NCI-H2227 treated with DMSO at 0.1 percent for 48 hours (cell line): ENCODE measurements at regions not wholly inside any gene's neighbourhood (a gene's known extent, or its start where the extent isn't known, plus 50 kb on each side); places are given as distances from the start of the nearest gene placed in this dataset.

Source experiments
- DNase-seq: peaks from one replicate; lab custom pipeline; 2025; lab: John Stamatoyannopoulos, UW

DNA sequence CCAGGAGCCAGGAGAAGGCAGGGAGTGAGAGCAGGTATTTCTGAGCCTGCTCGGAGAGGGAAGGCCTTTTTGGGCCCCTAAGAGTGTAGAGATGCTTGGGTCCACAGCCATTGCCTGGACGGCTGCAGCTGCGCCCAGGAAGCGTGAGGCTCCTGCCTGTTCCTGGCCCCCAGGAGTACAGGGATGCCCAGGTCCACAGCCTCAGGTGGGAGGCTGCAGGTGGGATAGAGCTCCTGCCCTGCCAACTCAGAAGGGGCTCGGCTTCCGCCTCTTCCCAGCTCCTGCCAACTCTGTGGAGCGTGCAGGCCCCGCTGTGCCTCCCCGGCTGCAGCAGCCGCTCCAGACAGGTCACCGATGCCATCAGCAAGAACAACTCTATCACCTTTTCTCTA lies 351.0 kb upstream of the PCDH20 start:
- DNase-seq: no peak

- DNase-seq: no peak
Observed at GRCh38 chr13:61765940-61766666, 350.5 kb upstream of the PCDH20 start.

DNA sequence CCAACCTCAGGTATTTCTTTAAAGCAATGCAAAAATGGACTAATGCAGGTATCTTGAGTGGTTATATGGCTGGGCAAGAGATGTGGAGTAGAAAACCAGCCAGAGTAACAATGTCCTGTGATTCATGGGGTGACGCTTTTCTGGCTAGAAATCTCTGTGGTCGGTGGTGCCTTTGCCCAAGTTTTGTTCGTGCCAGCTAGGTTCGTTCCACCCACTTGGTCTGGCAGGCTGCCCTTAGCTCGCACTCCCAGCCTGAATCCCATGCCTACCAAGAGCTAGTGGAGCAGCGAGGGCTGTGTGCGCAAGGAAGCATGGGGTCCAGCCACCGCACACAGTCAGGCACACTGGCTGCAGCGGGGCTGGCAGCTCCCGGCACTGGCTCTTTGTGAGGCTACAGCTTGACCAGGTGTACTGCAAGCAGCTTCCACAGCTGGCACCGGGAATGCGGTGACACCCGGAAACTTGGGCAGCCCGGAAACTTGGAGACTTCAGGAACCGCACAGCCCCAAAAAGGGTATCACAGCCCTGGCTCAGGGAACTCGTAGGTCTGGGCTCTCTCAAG lies 349.6 kb upstream of the PCDH20 start:
- DNase-seq: no peak

DNA sequence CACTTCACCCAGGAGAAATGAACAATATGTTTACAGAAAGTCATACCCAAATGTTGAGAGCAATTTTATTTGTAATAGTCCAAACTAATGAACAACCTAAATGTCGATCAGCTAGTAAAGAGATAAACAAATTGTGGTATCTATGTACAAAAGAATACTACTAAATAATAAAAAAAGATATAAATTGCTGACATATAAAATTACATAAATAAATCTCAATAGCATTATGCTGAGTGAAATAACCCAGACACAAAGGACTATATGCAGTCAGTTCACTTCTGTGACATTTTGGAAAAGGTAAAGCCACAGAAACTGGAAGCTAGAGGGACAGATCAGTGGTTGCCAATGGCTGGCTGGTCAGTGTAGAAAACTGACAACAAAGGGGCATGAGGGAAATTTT lies 346.0 kb upstream of the PCDH20 start:
- DNase-seq: no peak

DNA sequence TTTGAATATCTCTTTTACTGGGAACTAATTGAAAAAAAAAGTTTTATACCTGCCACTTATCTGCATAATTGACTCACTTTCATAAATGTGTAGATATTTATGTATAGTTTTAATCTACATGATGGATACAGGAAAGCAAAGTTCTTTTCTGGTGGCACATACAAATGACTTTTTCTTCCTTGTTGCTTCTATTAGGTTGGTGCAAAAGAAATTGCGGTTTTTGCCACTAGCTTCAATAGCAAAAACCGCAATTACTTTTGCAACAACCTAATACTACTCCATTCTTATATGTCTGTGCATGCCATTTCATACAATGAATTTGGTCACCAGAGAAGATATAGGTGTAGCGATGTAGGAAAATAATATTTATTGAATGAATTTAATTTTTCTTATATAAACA lies 344.5 kb upstream of the PCDH20 start:
- no peak for DNase-seq

- DNase-seq: no peak
Observed at GRCh38 chr13:61756031-61756430, 340.4 kb upstream of the PCDH20 start.

- no peak for DNase-seq
Observed at GRCh38 chr13:61751039-61751438, 335.4 kb upstream of the PCDH20 start.

GRCh38 chr13:61738236-61738750 lies 322.6 kb upstream of the PCDH20 start:
- DNase-seq: no peak

DNA sequence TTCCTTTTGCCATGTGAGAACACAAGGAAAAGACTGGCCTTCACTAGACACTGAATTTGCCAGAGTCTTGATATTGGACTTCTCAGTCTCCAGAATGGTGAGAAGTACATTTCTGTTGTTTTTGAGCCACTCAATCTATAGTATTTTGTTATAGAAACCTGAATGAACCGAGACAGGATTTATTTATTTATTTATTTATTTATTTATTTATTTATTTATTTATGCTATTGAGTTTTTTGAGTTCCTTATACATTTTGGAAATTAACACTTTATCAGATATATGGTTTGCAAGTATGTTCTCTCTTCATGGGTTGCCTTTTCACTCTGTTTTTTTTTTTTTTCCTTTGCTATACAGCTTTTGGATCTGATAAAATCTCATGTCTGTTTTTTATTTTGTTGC lies 319.0 kb upstream of the PCDH20 start:
- DNase-seq: no peak

DNA sequence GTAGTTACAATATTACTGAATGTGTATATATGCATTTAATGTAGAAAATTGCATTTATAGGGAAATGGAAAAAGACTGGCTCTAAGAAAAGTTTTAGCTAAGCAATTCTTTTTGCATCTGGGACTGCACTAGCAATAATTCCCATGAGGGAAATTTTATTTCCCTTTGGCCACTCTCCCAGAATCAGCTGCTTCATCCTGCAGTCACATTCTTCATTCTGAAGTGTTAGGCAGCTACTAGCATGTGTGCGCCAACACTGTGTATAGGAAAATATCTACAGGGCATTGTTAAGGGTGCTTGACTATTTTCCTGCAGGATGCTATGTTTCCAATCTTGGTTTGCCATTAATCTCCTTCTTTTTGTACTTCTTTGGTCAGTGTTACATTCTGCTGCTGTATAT lies 312.8 kb upstream of the PCDH20 start:
- DNase-seq: no peak

GRCh38 chr13:61727767-61728166 lies 312.1 kb upstream of the PCDH20 start:
- no peak for DNase-seq

DNA sequence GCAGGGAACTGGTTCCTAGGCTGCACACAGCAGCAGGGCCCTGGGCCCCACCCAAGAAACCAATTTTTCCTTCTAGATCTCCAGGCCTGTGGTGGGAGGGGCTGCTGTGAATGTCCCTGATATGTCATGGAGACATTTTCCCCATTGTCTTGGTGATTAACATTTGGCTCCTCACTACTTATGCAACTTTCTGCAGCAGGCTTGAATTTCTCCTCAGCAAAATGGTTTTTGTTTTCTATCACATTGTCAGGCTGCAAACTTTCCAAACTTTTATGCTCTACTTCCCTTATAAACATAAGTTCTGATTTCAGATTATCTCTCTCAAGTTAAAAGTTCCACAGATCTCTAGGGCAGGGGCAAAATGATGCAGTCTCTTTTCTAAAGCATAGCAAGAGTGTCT lies 310.2 kb upstream of the PCDH20 start:
- DNase-seq: no peak

GRCh38 chr13:61722119-61722518 lies 306.5 kb upstream of the PCDH20 start:
- no peak for DNase-seq

GRCh38 chr13:61712621-61713020 lies 297.0 kb upstream of the PCDH20 start:
- no peak for DNase-seq

GRCh38 chr13:61709258-61709657 lies 293.6 kb upstream of the PCDH20 start:
- DNase-seq: no peak

DNA sequence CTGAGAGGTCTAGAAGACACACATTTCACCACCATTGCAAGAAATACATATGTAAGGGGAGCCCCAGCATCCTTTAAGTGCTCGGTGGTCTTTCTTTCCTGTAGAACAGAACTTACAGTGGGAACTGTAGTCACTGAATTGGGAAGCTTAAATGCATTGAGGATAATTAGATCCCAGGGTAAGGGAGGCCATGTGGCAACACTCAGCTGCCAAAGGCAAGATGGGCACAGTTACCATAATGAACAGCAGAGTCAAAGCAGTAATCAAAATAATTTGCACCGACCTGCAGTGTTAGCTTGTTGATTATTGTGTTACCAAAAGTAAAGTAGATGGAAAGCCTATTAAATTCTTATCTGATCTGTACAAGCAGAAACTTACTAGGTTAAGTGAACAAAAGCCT lies 291.2 kb upstream of the PCDH20 start:
- DNase-seq: no peak

- DNase-seq: no peak
Observed at GRCh38 chr13:61700620-61701019, 285.0 kb upstream of the PCDH20 start.

GRCh38 chr13:61700181-61700580 lies 284.5 kb upstream of the PCDH20 start:
- DNase-seq: no peak

DNA sequence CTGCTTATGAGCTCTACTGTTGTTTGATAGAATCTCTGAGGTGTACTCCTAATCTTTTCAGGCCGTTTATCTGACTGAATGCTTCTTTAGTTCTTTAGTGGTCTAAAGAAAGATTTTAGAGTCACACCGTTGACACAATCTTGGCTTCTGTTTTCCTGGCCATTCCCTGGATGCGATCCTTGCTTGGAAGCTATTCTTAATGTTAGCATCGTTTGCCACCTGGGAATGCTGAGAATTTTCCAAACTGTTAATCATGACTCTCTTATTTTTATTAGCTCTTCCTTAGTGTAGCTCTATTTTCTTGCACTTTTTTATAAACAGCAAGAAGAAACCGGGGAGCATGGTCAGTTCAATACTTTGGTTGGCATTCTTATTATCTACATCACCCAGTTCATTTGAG lies 281.0 kb upstream of the PCDH20 start:
- no peak for DNase-seq

GRCh38 chr13:61695147-61695546 lies 279.5 kb upstream of the PCDH20 start:
- DNase-seq: no peak

DNA sequence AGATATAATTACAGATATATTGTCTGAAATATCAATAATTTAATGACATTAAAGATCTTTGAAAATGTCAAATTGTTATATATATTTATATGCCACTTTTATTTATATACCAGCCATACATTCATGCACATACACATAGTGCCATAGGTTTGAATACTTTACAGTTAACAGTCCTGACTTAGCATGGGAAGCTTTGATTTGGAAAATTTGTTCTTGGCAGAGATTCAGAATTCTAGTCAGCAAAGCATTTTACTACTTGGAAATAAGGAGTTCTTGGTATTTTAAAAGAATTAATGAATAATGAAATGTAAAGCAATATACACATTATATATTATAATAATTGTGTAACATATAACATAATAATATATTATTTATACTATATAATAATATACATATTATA lies 277.0 kb upstream of the PCDH20 start:
- DNase-seq: no peak

DNA sequence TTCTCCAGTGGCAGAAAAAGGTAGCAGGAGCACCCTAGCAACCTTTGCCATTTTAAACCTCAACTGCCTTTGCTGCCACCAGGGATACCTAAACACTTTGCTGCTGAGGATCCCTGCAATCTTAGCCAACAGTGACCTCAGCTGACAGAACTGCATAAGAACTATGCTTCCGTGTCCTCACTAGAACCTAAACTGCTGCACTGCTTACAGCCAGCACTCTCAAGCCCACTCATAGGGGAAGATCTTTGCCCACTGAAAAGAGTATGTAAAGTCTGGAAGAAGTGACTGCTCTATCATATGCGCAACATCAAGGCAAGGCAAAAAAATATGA lies 270.0 kb upstream of the PCDH20 start:
- DNase-seq: no peak

GRCh38 chr13:61684976-61685681 lies 269.5 kb upstream of the PCDH20 start:
- DNase-seq: no peak

GRCh38 chr13:61672756-61673155 lies 257.1 kb upstream of the PCDH20 start:
- no peak for DNase-seq
